Spleen (tissue), 7 donors: ENCODE measurements at regions not wholly inside any gene's neighbourhood (a gene's known extent, or its start where the extent isn't known, plus 50 kb on each side); places are given as distances from the start of the nearest gene placed in this dataset.

ENCODE experiments used
- CTCF ChIP-seq, 11 experiments: fragments of 200-600 bp in 7 of 11; fragments of 450-650 bp in 4 of 11; sonication (generic) in 4 of 11; IDR thresholded peaks in 8 of 11; conservative IDR thresholded peaks in 3 of 11; 1 replicate in 7 of 11; 2 replicates in 4 of 11; pipeline versions ENCODE4 v1.4.0 to v1.8.0; 2016 to 2021; ENCODE audit warnings: antibody characterized with exemption in 11 of 11, inconsistent platforms in 4 of 11, mild to moderate bottlenecking in 1 of 11
- POLR2A ChIP-seq, 3 donors: fragments of 450-650 bp; IDR thresholded peaks; one replicate each; pipeline ENCODE4 v1.5.1; 2017; ENCODE audit warnings: antibody characterized with exemption in 3 of 3, mild to moderate bottlenecking in 1 of 3
- POLR2AphosphoS5 ChIP-seq, 3 donors: sonication (generic); formaldehyde crosslinking; IDR thresholded peaks; one replicate each; pipeline ENCODE4 v1.5.1; 2017; ENCODE audit warnings: antibody characterized with exemption in 3 of 3
- donor health status: DM: no; HTN: no; CAD: no; lungs with moderate emphysema.
- donor health status: DM: no; HTN: no; CAD: no.
- donor health status: DM: no; HTN: no; CAD: no.

GRCh38 chr9:88234114-88234513 is 95.8 kb upstream of the SPATA31C2 start:
- TF ChIP-seq POLR2A (IDR thresholded peaks at IDR 0.05) (no peak), CTCF (IDR thresholded peaks at IDR 0.05 in 8 of 11, conservative IDR thresholded peaks at IDR 0.05 in 3 of 11) (no peak), POLR2AphosphoS5 (IDR thresholded peaks at IDR 0.05) (no peak)
